Adrenal gland (tissue), 5 donors: ENCODE measurements at regions not wholly inside any gene's neighbourhood (a gene's known extent, or its start where the extent isn't known, plus 50 kb on each side); places are given as distances from the start of the nearest gene placed in this dataset.

ENCODE experiments used
- POLR2A ChIP-seq, 2 donors: fragments of 450-650 bp; IDR thresholded peaks; one replicate each; pipeline ENCODE4 v1.6.1; 2017; ENCODE audit warnings: antibody characterized with exemption in 2 of 2, mild to moderate bottlenecking in 2 of 2, moderate library complexity in 1 of 2
- TF ChIP-seq, protein P1 (sequence below), 6 experiments: fragments of 450-650 bp in 4 of 6; fragments of 200-600 bp in 2 of 6; sonication (generic) in 1 of 6; IDR thresholded peaks; 1 replicate in 5 of 6; 2 replicates in 1 of 6; pipeline versions ENCODE4 v1.5.1 to v1.8.0; 2016 to 2021; ENCODE audit warnings: antibody characterized with exemption in 6 of 6, mild to moderate bottlenecking in 2 of 6, moderate library complexity in 1 of 6
- donor health status: DM: no; HTN: no; CAD: no.

DNA sequence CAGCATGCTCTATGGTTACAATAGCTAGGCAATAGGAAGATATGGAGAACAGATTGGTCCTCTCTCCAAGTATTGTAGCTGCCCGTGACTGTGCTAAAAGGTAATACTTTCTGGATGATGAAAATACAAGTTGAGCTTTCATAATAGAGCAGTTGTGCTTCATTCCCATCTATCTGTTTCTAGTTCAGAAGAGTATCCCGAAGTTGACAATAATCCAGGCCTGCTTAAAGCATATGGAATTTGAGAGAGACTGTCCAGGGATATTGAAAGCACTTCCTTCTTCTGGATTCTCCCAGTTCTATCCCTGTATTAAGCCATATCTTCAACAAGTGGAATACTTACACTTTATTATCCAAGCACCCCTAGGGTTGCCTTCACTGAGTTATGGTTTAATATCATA is 350.4 kb downstream of the EFNA5 start:
- no peak for TF ChIP-seq POLR2A (IDR thresholded peaks at IDR 0.05)
- TF ChIP-seq, protein P1, sequence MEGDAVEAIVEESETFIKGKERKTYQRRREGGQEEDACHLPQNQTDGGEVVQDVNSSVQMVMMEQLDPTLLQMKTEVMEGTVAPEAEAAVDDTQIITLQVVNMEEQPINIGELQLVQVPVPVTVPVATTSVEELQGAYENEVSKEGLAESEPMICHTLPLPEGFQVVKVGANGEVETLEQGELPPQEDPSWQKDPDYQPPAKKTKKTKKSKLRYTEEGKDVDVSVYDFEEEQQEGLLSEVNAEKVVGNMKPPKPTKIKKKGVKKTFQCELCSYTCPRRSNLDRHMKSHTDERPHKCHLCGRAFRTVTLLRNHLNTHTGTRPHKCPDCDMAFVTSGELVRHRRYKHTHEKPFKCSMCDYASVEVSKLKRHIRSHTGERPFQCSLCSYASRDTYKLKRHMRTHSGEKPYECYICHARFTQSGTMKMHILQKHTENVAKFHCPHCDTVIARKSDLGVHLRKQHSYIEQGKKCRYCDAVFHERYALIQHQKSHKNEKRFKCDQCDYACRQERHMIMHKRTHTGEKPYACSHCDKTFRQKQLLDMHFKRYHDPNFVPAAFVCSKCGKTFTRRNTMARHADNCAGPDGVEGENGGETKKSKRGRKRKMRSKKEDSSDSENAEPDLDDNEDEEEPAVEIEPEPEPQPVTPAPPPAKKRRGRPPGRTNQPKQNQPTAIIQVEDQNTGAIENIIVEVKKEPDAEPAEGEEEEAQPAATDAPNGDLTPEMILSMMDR (IDR thresholded peaks at IDR 0.05): no peak
